Activated naive CD4-positive, alpha-beta T cell treated with anti-CD3 and anti-CD28 coated beads, Interleukin-2, amount 50 U/mL, for 24 hours (primary cell): ENCODE measurements at regions not wholly inside any gene's neighbourhood (a gene's known extent, or its start where the extent isn't known, plus 50 kb on each side); places are given as distances from the start of the nearest gene placed in this dataset.

Experiments
- H3K27ac Mint-ChIP-seq: one replicate; pipeline ENCODE4 v1.8.0; 2021; ENCODE audit warnings: mild to moderate bottlenecking, mixed read lengths
- H3K27me3 Mint-ChIP-seq: one replicate; pipeline ENCODE4 v1.8.0; 2021; ENCODE audit warnings: mixed read lengths
- H3K36me3 Mint-ChIP-seq: one replicate; pipeline ENCODE4 v1.8.0; 2021; ENCODE audit warnings: mixed read lengths
- H3K4me1 Mint-ChIP-seq: one replicate; pipeline ENCODE4 v1.8.0; 2021; ENCODE audit warnings: mixed read lengths
- H3K4me3 Mint-ChIP-seq: one replicate; pipeline ENCODE4 v1.8.0; 2021; ENCODE audit warnings: mild to moderate bottlenecking, mixed read lengths
- H3K9me3 Mint-ChIP-seq: one replicate; pipeline ENCODE4 v1.8.0; 2021; ENCODE audit warnings: mixed read lengths

DNA sequence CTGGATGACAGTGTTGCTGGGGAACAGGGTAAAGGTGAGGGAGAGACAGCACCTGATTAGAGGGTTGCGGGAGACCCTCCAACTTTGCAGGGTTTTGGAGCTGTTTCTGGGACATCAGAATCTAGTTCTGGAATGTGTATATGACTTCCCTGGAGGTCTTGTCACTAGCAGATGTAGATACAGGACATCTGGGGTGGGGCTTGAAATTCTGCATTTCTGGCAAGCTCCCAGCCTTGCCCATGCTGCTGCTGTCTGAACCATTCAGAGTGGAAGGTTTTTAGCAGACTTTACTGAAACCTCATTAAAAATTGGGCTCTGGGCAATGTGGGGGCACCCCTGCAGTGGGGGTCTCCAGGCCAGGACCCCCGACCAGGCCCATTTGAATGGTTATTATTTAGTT, 220.3 kb upstream of the SKOR2 start:
- no peaks in the 10 kb centered on the region for H3K9me3 Mint-ChIP-seq
- H3K4me1 Mint-ChIP-seq: no peaks in the 10 kb centered on the region
- H3K27ac Mint-ChIP-seq: no peak overlapping the region
- no peak overlapping the region for H3K4me3 Mint-ChIP-seq
- H3K27me3 Mint-ChIP-seq: peaks cover 1% of the 10 kb centered on the region
- H3K36me3 Mint-ChIP-seq: no peaks in the 10 kb centered on the region

- H3K27ac Mint-ChIP-seq: no peak overlapping the region
- no peaks in the 10 kb centered on the region for H3K4me1 Mint-ChIP-seq
- no peak overlapping the region for H3K4me3 Mint-ChIP-seq
Observed at GRCh38 chr18:47470941-47471340, 219.5 kb upstream of the SKOR2 start.

DNA sequence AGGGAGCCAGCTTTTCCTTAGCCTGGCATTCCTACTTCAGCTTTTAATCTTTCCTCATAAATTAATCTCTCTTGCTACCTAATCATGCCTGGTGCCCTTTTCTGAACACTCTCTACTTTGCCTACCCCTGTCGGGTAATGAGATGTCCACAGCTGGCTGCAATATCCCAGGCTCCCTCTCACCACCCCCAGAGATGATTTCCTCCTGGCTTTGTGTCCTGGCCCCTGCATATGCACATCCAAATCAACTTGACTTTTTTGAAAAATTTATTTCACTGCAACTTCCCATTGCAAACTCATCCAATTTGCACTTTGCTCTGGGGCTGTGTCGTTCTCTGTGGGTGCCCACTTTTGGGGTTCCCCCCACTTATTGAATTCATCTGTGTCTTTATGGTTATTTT, 218.1 kb upstream of the SKOR2 start:
- no peaks in the 10 kb centered on the region for H3K9me3 Mint-ChIP-seq
- no peak overlapping the region for H3K4me3 Mint-ChIP-seq
- H3K27ac Mint-ChIP-seq: no peak overlapping the region
- peaks cover 1% of the 10 kb centered on the region for H3K27me3 Mint-ChIP-seq
- H3K4me1 Mint-ChIP-seq: no peaks in the 10 kb centered on the region
- no peaks in the 10 kb centered on the region for H3K36me3 Mint-ChIP-seq

More at GRCh38 chr18:47470941-47471340, 219.5 kb upstream of the SKOR2 start:
- no peaks in the 10 kb centered on the region for H3K36me3 Mint-ChIP-seq
- H3K9me3 Mint-ChIP-seq: no peaks in the 10 kb centered on the region
- peaks cover 1% of the 10 kb centered on the region for H3K27me3 Mint-ChIP-seq

DNA sequence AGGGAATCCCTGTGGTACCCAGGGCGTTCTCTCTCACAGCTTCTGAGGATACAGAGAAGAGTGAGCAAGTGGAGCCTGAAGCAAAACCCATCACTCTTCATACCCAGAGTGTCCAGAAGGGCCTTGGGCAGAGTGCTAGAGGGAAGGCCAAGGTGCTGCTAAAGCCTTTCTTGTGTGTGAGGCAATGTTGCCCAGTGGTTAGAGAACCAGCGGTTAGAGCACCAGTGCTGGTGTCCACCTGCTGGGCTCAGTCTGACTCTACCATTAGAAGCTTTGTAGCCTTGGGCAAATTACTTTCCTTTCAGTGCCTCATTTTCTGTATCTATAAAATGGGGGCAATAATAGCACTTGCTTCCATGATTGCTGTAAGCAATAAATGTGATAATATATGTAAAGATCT, 210.5 kb upstream of the SKOR2 start:
- Mint-ChIP-seq H3K27ac (no peak overlapping the region), H3K27me3 (peaks cover under 1% of the 10 kb centered on the region), H3K9me3 (no peaks in the 10 kb centered on the region), H3K4me3 (no peak overlapping the region), H3K4me1 (no peaks in the 10 kb centered on the region), H3K36me3 (no peaks in the 10 kb centered on the region)

GRCh38 chr18:47461406-47461948, 210.0 kb upstream of the SKOR2 start:
- Mint-ChIP-seq H3K27me3 (peaks cover 3% of the 10 kb centered on the region), H3K9me3 (no peaks in the 10 kb centered on the region), H3K4me1 (no peaks in the 10 kb centered on the region), H3K4me3 (no peak overlapping the region), H3K36me3 (no peaks in the 10 kb centered on the region), H3K27ac (no peak overlapping the region)

DNA sequence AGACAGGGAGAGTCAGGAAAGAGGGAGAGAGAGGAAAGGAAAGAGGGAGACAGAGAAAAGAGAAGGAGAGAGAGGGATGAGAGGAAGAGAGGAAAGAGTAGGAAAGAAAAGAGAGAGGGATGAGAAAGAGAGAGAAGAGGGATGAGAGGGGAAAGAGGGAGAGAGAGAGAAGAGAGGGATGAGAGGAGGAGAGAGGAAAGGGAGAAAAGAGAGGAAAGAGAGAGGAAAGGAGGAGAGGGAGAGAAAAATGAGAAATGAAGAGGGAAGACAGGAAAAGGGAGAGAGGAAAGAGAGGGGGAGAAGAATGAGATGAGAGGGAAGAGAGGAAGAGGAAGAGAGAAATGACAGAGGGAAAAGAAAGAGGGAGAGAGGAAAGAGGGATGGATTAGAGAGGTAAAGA, 207.0 kb upstream of the SKOR2 start:
- no peak overlapping the region for H3K27ac Mint-ChIP-seq
- peaks cover 3% of the 10 kb centered on the region for H3K27me3 Mint-ChIP-seq
- H3K4me3 Mint-ChIP-seq: no peak overlapping the region
- no peaks in the 10 kb centered on the region for H3K9me3 Mint-ChIP-seq
- H3K36me3 Mint-ChIP-seq: no peaks in the 10 kb centered on the region
- no peaks in the 10 kb centered on the region for H3K4me1 Mint-ChIP-seq

DNA sequence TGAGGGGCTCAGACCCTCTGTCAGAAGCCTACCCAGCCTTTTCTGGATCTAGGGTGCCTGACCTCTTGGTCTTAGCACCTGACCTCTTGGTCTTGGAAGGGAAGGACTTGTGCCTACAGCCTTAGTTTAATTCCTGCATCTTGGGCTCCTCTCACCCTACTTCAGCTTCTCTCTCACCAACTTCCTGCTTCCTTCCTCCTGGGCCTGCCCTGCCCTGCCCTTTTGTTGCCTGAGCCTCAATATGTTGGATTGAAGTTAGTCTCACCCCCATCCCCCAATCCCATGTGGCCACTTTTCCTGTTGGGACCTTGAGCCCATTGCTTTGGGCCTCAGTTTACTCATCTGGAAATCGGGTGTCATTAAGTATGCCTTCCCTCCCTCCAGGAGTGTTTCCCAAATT, 206.2 kb upstream of the SKOR2 start:
- Mint-ChIP-seq H3K4me3 (no peak overlapping the region), H3K4me1 (no peaks in the 10 kb centered on the region), H3K36me3 (no peaks in the 10 kb centered on the region), H3K27me3 (peaks cover 3% of the 10 kb centered on the region), H3K27ac (no peak overlapping the region), H3K9me3 (no peaks in the 10 kb centered on the region)

DNA sequence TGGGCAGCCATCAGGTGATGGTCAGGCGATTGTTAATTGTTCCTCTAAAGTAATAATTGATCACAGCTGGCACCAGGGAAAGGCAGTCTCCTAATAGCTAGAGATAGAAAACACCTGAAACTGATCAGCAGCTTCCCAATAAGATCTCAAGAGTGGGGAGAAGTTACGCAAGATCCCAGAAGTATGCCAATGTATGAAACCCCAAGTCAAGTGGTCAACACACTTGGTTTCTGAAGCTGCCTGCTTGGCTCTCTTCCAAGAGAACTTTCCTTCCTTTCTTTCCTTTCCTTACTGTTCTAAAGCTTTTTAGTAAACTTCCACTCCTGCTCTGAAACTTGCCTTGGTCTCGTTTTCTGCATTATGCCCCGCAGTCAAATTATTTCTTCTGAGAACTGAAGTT, 201.6 kb upstream of the SKOR2 start:
- peaks cover 1% of the 10 kb centered on the region for H3K36me3 Mint-ChIP-seq
- no peak overlapping the region for H3K4me3 Mint-ChIP-seq
- no peaks in the 10 kb centered on the region for H3K9me3 Mint-ChIP-seq
- H3K4me1 Mint-ChIP-seq: no peaks in the 10 kb centered on the region
- H3K27ac Mint-ChIP-seq: no peak overlapping the region
- peaks cover 3% of the 10 kb centered on the region for H3K27me3 Mint-ChIP-seq

GRCh38 chr18:47448956-47449355, 197.5 kb upstream of the SKOR2 start:
- H3K9me3 Mint-ChIP-seq: peaks cover 6% of the 10 kb centered on the region
- H3K4me1 Mint-ChIP-seq: no peaks in the 10 kb centered on the region
- peaks cover 1% of the 10 kb centered on the region for H3K36me3 Mint-ChIP-seq
- H3K27me3 Mint-ChIP-seq: no peaks in the 10 kb centered on the region
- H3K27ac Mint-ChIP-seq: no peak overlapping the region
- no peak overlapping the region for H3K4me3 Mint-ChIP-seq

- Mint-ChIP-seq H3K9me3 (peaks cover 6% of the 10 kb centered on the region), H3K27me3 (peaks cover 4% of the 10 kb centered on the region), H3K4me3 (no peak overlapping the region), H3K4me1 (no peaks in the 10 kb centered on the region), H3K36me3 (no peaks in the 10 kb centered on the region), H3K27ac (no peak overlapping the region)
Observed at GRCh38 chr18:47441914-47442313, 190.5 kb upstream of the SKOR2 start.

- H3K27me3 Mint-ChIP-seq: peaks cover 14% of the 10 kb centered on the region
- no peak overlapping the region for H3K4me3 Mint-ChIP-seq
- H3K9me3 Mint-ChIP-seq: no peaks in the 10 kb centered on the region
- H3K4me1 Mint-ChIP-seq: no peaks in the 10 kb centered on the region
- H3K36me3 Mint-ChIP-seq: no peaks in the 10 kb centered on the region
- no peak overlapping the region for H3K27ac Mint-ChIP-seq
Observed at GRCh38 chr18:47438001-47438400, 186.5 kb upstream of the SKOR2 start.

GRCh38 chr18:47436871-47437270, 185.4 kb upstream of the SKOR2 start:
- H3K4me3 Mint-ChIP-seq: no peak overlapping the region
- H3K9me3 Mint-ChIP-seq: no peaks in the 10 kb centered on the region
- H3K36me3 Mint-ChIP-seq: no peaks in the 10 kb centered on the region
- no peak overlapping the region for H3K27ac Mint-ChIP-seq
- peaks cover 14% of the 10 kb centered on the region for H3K27me3 Mint-ChIP-seq
- H3K4me1 Mint-ChIP-seq: no peaks in the 10 kb centered on the region

- Mint-ChIP-seq H3K9me3 (no peaks in the 10 kb centered on the region), H3K36me3 (no peaks in the 10 kb centered on the region), H3K4me1 (no peaks in the 10 kb centered on the region), H3K27me3 (peaks cover 9% of the 10 kb centered on the region), H3K4me3 (no peak overlapping the region), H3K27ac (no peak overlapping the region)
Observed at GRCh38 chr18:47434214-47434746, 182.8 kb upstream of the SKOR2 start.

DNA sequence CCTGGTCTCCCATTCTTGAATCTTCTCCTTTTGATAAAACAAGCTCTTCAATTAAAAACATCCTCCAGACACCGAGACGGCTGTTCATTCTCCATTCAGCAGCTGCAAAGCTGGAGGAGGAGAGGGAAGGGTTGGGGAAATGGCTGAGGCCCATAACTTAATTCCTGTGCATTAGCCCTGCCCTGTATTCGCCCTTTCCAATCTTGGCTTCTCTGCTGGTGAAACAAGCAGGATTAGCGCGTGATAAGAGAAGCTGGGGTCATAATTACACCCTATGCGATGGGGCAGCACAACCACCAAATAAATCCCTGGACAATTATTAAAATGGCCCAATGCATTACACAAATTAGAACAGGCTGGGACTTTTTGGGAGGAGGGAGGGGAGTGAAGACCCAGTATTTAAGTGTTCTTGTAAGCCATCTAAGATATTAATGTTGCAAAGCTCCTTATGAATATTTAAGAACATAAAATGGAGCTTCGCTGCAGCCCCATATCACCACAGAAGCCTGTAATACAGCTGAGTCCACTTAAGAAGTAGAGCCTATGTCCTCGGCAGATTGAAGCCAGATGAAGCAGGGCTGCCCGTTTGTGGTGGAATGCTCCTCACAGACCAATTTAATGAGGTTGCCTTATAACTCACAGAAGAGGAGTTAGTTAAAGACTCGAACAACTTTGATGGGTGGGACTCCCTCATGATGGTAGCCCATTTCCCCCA, 176.6 kb upstream of the SKOR2 start:
- no peaks in the 10 kb centered on the region for H3K36me3 Mint-ChIP-seq
- H3K4me1 Mint-ChIP-seq: no peaks in the 10 kb centered on the region
- H3K4me3 Mint-ChIP-seq: no peak overlapping the region
- H3K27me3 Mint-ChIP-seq: no peaks in the 10 kb centered on the region
- no peaks in the 10 kb centered on the region for H3K9me3 Mint-ChIP-seq
- H3K27ac Mint-ChIP-seq: no peak overlapping the region

- Mint-ChIP-seq H3K27ac (no peak overlapping the region), H3K9me3 (no peaks in the 10 kb centered on the region), H3K4me3 (no peak overlapping the region), H3K4me1 (no peaks in the 10 kb centered on the region), H3K36me3 (no peaks in the 10 kb centered on the region), H3K27me3 (no peaks in the 10 kb centered on the region)
Observed at GRCh38 chr18:47427072-47427471, 175.6 kb upstream of the SKOR2 start.

DNA sequence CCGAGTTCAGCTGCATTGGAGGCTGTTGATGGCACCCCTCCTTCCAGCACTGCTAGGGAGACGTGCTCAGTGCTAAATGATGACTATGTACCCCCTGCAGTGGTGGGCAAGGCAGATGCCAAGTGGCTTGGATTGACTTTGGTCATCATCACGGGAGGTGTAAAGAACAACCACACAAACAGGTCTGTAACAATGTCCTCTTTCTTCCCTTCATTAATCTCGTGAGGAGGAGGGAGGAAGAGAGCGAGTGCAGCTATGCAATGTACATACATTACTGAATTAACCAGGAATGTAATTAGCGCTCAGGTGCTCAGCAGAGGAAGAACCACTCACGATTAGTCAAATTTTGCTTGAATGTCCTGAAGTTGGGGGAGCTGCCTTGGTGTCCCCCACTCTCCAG, 173.9 kb upstream of the SKOR2 start:
- peaks cover 2% of the 10 kb centered on the region for H3K27me3 Mint-ChIP-seq
- H3K9me3 Mint-ChIP-seq: no peaks in the 10 kb centered on the region
- H3K36me3 Mint-ChIP-seq: no peaks in the 10 kb centered on the region
- H3K27ac Mint-ChIP-seq: no peak overlapping the region
- H3K4me3 Mint-ChIP-seq: no peak overlapping the region
- H3K4me1 Mint-ChIP-seq: no peaks in the 10 kb centered on the region

GRCh38 chr18:47422524-47422923, 171.1 kb upstream of the SKOR2 start:
- Mint-ChIP-seq H3K9me3 (no peaks in the 10 kb centered on the region), H3K4me3 (no peak overlapping the region), H3K27ac (no peak overlapping the region), H3K27me3 (peaks cover 5% of the 10 kb centered on the region), H3K36me3 (no peaks in the 10 kb centered on the region), H3K4me1 (no peaks in the 10 kb centered on the region)
